ENCODE measurements at regions not wholly inside any gene's neighbourhood (a gene's known extent, or its start where the extent isn't known, plus 50 kb on each side); places are given as distances from the start of the nearest gene placed in this dataset.

- TF ChIP-seq CTCF (conservative IDR thresholded peaks at IDR 0.05; ENCODE audit: low read depth, low read length) = no peak
- no peak for TF ChIP-seq EZH2 (IDR thresholded peaks at IDR 0.05; ENCODE audit: borderline replicate concordance, low read depth, low read length, poor library complexity, severe bottlenecking)
Observed at GRCh38 chr1:218069180-218069579, 215.9 kb upstream of the RRP15 start.

Measured in A673 (cell line).